A549 (cell line): ENCODE measurements at regions not wholly inside any gene's neighbourhood (a gene's known extent, or its start where the extent isn't known, plus 50 kb on each side); places are given as distances from the start of the nearest gene placed in this dataset.

Experiments
- ATAC-seq, 2 experiments: fragments of 200-7000 bp in 1 of 2; fragments of >200 bp in 1 of 2; cut with Nextera tagmentation in 1 of 2; cut with Tn5 transposase in 1 of 2; 3 replicates each; pipeline versions ENCODE4 v1.8.0 to v1.9.1; 2018 to 2020; ENCODE audit warnings: mild to moderate bottlenecking in 1 of 2, moderate library complexity in 1 of 2
- CTCF ChIA-PET: fragments of 300-600 bp; sonication (Branson Sonifier 250); formaldehyde crosslinking; extraction: SDS; loops from one replicate; lab custom pipeline; 2021; ENCODE audit warnings: antibody characterized with exemption, inconsistent platforms; lab: Yijun Ruan, JAX
- POLR2A ChIA-PET: fragments of 350-600 bp; formaldehyde crosslinking; extraction: SDS; loops from one replicate; lab custom pipeline; 2021; ENCODE audit warnings: antibody characterized with exemption, inconsistent platforms; lab: Yijun Ruan, JAX
- DNase-seq, 2 experiments: peaks; one replicate each; pipeline versions ENCODE4 v3.0.0 to v3.0.0-alpha.2; 2011 to 2016; ENCODE audit warnings: low read depth in 1 of 2, low spot score in 1 of 2
- FAIRE-seq: peaks from 2 replicates; lab custom pipeline; 2011; peaks lifted over from hg19 to GRCh38; lab: Jason Lieb, UNC
- H3K27ac ChIP-seq, 2 experiments: fragments of >200 bp; sonication (Bioruptor Twin); formaldehyde crosslinking; 3 replicates each; pipeline ENCODE4 v1.5.1; 2016 to 2017
- H3K4me1 ChIP-seq: fragments of >200 bp; sonication (Bioruptor Twin); formaldehyde crosslinking; 3 replicates; pipeline ENCODE4 v1.6.1; 2016
- H3K4me2 ChIP-seq: fragments of >200 bp; sonication (Bioruptor Twin); formaldehyde crosslinking; 3 replicates; pipeline ENCODE4 v1.6.1; 2016
- H3K4me3 ChIP-seq: fragments of >200 bp; sonication (Bioruptor Twin); formaldehyde crosslinking; 3 replicates; pipeline ENCODE4 v1.5.1; 2016
- H3K9me3 ChIP-seq: fragments of >200 bp; sonication (Bioruptor Twin); formaldehyde crosslinking; 3 replicates; pipeline ENCODE4 v1.6.1; 2016
- CBX2 ChIP-seq: fragments of 200-600 bp; sonication (generic); IDR thresholded peaks from 2 replicates; pipeline ENCODE4 v1.6.1; 2016; ENCODE audit warnings: low read depth, mild to moderate bottlenecking, borderline replicate concordance
- CBX8 ChIP-seq: fragments of 200-600 bp; sonication (generic); IDR thresholded peaks from 2 replicates; pipeline ENCODE4 v1.6.1; 2016
- EHMT2 ChIP-seq: fragments of 200-600 bp; sonication (generic); IDR thresholded peaks from 2 replicates; pipeline ENCODE4 v1.6.1; 2016; ENCODE audit warnings: antibody characterized with exemption, low read depth, mild to moderate bottlenecking, moderate library complexity
- FOXS1 ChIP-seq: fragments of 250-450 bp; sonication (Bioruptor Pico); IDR thresholded peaks from 2 replicates; pipeline ENCODE4 v1.5.0; 2020; ENCODE audit warnings: mild to moderate bottlenecking, moderate library complexity
- GATA3 ChIP-seq: IDR thresholded peaks from 2 replicates; pipeline ENCODE4 v1.6.1; 2012; ENCODE audit warnings: borderline replicate concordance
- HOXA7 ChIP-seq: fragments of 250-450 bp; sonication (Bioruptor Pico); IDR thresholded peaks from 2 replicates; pipeline ENCODE4 v1.5.0; 2020; ENCODE audit warnings: mild to moderate bottlenecking, moderate library complexity
- HOXB5 ChIP-seq: fragments of 250-450 bp; sonication (Bioruptor Pico); IDR thresholded peaks from 2 replicates; pipeline ENCODE4 v1.5.0; 2020; ENCODE audit warnings: mild to moderate bottlenecking, moderate library complexity
- JUN ChIP-seq, 2 experiments: fragments of >200 bp; sonication (Bioruptor Twin); formaldehyde crosslinking; IDR thresholded peaks; 2 replicates in 1 of 2; 3 replicates in 1 of 2; pipeline ENCODE4 v1.6.1; 2016 to 2017
- JUNB ChIP-seq: fragments of >200 bp; sonication (Bioruptor Twin); formaldehyde crosslinking; IDR thresholded peaks from 2 replicates; pipeline ENCODE4 v1.6.1; 2016
- MAFK ChIP-seq: fragments of 450-650 bp; IDR thresholded peaks from 2 replicates; pipeline ENCODE4 v1.6.1; 2014; ENCODE audit not compliant: partially characterized antibody
- NFE2L2 ChIP-seq: fragments of 150-350 bp; conservative IDR thresholded peaks from 2 replicates; pipeline ENCODE4 v1.6.1; 2014; ENCODE audit warnings: low read length
- PHF8 ChIP-seq: fragments of 200-600 bp; sonication (generic); IDR thresholded peaks from 2 replicates; pipeline ENCODE4 v1.6.1; 2016; ENCODE audit warnings: low read depth, mild to moderate bottlenecking, antibody characterized with exemption, moderate library complexity, borderline replicate concordance
- POLR2A ChIP-seq: IDR thresholded peaks from 2 replicates; pipeline ENCODE4 v1.6.1; 2012; ENCODE audit warnings: mild to moderate bottlenecking, low read length
- RFX5 ChIP-seq: fragments of 450-650 bp; IDR thresholded peaks from 2 replicates; pipeline ENCODE4 v1.7.1; 2014; ENCODE audit warnings: antibody characterized with exemption, mild to moderate bottlenecking, moderate library complexity
- TP53 ChIP-seq: fragments of 250-450 bp; sonication (Bioruptor Pico); IDR thresholded peaks from 2 replicates; pipeline ENCODE4 v1.5.0; 2021; ENCODE audit warnings: mild to moderate bottlenecking, moderate library complexity
- ZFP36 ChIP-seq: fragments of 450-650 bp; IDR thresholded peaks from 2 replicates; pipeline ENCODE4 v1.6.1; 2014; ENCODE audit warnings: borderline replicate concordance; ENCODE audit not compliant: partially characterized antibody
- ZSCAN20 ChIP-seq: fragments of 250-450 bp; sonication (Bioruptor Pico); IDR thresholded peaks from 2 replicates; pipeline ENCODE4 v1.8.0; 2022; ENCODE audit warnings: mild to moderate bottlenecking, moderate library complexity
- WGBS: methylation state at CpG from one replicate; pipeline ENCODE4 v1.1.6; 2017; ENCODE audit errors: missing lambda C conversion rate; 5-methylcytosine and 5-hydroxymethylcytosine counted together
- TF ChIP-seq, protein P1 (sequence below): IDR thresholded peaks from 2 replicates; pipeline ENCODE4 v1.6.1; 2012
- TF ChIP-seq, protein P2 (sequence below): IDR thresholded peaks from 2 replicates; pipeline ENCODE4 v1.6.1; 2012
- TF ChIP-seq, protein P3 (sequence below): fragments of 250-450 bp; sonication (Bioruptor Pico); IDR thresholded peaks from 2 replicates; pipeline ENCODE4 v1.5.0; 2020; ENCODE audit warnings: low read depth, mild to moderate bottlenecking, moderate library complexity

DNA sequence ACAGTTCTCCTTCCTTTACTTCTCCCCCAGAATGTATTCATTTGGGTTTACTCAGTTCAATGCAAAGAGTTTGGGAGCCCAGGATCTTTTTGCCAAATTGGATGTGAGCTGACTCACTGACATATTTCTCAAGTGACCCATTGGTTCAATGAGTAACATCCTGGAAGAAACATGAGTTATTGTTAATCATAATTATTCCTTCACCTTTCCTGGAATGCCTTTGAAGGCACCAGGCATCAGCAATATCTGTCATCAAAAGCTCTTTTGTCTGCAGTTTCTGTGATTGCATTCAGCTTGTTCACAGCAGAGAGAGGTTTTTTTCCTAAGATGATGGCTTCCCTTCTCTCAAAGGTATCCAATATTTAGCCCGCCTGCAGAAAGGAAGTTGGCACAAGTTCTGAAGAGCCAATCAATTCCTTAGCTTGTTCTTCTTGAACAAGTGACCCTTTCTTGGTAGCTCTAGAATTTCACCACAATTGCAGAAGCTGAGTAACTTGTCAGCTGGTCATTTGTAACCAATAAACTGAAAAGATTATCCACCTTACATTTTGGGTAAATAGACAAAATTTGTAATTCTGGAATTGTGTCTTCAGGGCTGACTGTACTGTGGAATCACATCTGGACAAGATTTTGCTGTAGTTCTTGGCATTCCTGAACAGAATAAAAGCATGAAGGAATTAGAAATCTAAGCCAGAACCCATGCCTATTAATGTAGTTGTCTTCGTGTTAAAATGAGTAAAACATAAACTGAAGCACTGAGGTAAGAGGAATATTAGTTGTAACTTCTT lies 72.2 kb upstream of the TMEM17 start (continued):
- TF ChIP-seq, protein P1, sequence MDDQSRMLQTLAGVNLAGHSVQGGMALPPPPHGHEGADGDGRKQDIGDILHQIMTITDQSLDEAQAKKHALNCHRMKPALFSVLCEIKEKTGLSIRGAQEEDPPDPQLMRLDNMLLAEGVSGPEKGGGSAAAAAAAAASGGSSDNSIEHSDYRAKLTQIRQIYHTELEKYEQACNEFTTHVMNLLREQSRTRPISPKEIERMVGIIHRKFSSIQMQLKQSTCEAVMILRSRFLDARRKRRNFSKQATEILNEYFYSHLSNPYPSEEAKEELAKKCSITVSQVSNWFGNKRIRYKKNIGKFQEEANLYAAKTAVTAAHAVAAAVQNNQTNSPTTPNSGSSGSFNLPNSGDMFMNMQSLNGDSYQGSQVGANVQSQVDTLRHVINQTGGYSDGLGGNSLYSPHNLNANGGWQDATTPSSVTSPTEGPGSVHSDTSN, result peak; percentile 89
- TF ChIP-seq, all 56 proteins: peak for 16

DNA sequence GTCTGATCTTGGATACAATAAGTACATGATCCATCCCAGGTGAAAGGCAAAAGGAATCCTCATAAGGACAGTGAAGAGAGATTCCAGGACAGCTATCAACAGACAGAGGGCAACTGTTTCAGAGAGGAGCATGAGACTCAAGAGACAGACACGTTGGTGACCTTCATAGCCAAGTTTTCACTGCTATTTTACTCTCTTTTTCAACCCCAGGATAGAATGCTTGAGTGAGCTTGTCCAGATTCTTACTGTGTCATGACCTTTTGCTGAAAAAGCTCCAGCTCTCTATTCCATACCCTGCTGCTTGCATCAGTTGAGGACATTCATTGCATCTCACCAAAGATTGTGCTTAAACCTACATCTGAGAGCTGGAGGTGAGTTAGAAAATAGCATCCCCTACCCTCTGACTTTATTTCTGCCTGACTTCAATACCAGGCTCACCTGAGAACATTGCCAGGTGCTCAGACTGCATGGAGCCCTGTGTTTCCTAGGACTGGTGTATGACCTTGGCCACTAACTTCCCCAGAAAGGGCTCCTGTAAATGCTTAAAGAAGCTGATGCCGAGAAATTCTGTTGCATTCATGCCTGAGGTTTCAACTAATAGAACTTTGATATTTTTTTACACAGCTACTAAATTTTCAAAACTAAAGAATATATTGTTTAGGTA lies 70.4 kb upstream of the TMEM17 start:
- POLR2A ChIA-PET, result interaction anchor here (1.0 to 1.5 kb wide), 2 partner anchors 70 to 129 kb away, joined by 4 to 5 read pairs; partner anchors contain the start of genes EHBP1 and TMEM17
- peaks cover 35% of the 10 kb centered on the region for H3K9me3 ChIP-seq
- H3K4me3 ChIP-seq, result no peak overlapping the region
- no peak for TF ChIP-seq GATA3
- TF ChIP-seq, protein P2, sequence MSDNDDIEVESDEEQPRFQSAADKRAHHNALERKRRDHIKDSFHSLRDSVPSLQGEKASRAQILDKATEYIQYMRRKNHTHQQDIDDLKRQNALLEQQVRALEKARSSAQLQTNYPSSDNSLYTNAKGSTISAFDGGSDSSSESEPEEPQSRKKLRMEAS, result 0 out of 2 replicates have a peak, but pooled peaks have one; percentile 22
- no peak for ATAC-seq
- CTCF ChIA-PET, result interaction anchor here (0.6 to 3.9 kb wide), 6 partner anchors 19 to 199 kb away, joined by 3 to 22 read pairs (median 3); no protein-coding TSS in a partner anchor
- no peak for FAIRE-seq
- WGBS, result 80% methylated on average over 2 of the region's 2 CpGs
- H3K27ac ChIP-seq, result peak overlapping the region; percentile 94 to 96
- H3K4me1 ChIP-seq, result peaks cover 59% of the 10 kb centered on the region
- H3K4me2 ChIP-seq, result peak overlapping the region; percentile 82; the same call in 1 of the 3 replicates
- no peak for DNase-seq

DNA sequence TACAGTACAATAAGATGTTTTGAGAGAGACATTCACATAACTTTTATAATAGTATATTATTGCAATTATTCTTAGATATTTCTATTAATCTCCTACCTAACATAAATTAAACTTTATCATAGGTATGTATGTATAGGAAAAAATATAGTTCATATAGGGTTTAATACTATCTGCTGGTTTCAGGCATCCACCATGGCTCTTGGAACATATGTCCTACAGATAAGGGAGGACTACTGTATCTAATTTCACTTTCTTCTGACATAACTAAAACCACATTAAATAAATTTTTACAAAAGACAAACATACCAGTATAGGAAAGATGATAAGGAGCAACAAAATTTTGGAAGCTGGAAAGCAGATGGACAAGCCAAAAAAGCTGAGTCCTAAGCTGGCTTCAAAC lies 67.9 kb upstream of the TMEM17 start:
- Histone ChIP-seq H3K9me3 (peaks cover 20% of the 10 kb centered on the region), H3K4me2 (no peak overlapping the region), H3K27ac (peak overlapping the region; percentile 94 to 96), H3K4me1 (peaks cover 63% of the 10 kb centered on the region), H3K4me3 (no peak overlapping the region)
- ChIA-PET POLR2A (no interaction called here), CTCF (interaction anchor here (3.9 kb wide), 1 partner anchor 117 kb away, joined by 22 read pairs; no protein-coding TSS in a partner anchor)
- no peak for DNase-seq
- TF ChIP-seq EHMT2, result no peak
- no peak for FAIRE-seq
- no peak for ATAC-seq

DNA sequence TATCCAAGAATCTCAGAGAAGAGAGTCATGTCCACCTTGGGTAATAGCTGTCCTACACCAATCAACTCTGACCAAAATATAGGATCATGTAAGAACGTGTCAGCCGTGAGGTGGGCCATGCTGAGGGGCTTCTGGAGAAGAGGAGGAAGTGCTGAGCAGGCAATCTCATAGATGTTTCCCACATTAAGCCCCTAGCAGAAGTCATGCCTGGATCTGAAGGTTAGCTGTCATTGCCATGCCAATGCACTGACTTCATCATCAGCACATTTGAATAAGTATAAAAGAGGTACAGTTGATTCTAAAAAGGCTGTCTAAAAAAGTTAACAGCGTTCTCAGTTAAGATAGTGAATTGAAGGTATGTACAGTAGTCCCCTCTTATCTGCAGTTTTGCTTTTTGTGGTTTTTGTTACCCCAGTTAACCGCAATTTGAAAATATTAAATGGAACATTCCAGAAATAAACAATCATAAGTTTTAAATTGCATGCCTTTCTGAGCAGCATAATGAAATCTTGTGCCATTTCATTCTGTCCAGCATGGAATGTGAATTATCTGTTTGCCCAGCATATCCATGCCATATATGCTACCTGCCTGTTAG lies 67.2 kb upstream of the TMEM17 start:
- Histone ChIP-seq H3K4me2 (no peak overlapping the region), H3K4me3 (no peak overlapping the region), H3K4me1 (peaks cover 66% of the 10 kb centered on the region), H3K27ac (peak overlapping the region; percentile 94 to 96), H3K9me3 (peaks cover 20% of the 10 kb centered on the region)
- CTCF ChIA-PET, result interaction anchor here (3.9 kb wide), 1 partner anchor 116 kb away, joined by 22 read pairs; no protein-coding TSS in a partner anchor
- POLR2A ChIA-PET, result no interaction called here
- TF ChIP-seq MAFK (peak; percentile 76), HOXA7 (no peak)
- DNase-seq, result no peak
- ATAC-seq, result no peak
- 92% methylated on average over 4 of the region's 4 CpGs for WGBS
- peak; percentile 85 for FAIRE-seq

DNA sequence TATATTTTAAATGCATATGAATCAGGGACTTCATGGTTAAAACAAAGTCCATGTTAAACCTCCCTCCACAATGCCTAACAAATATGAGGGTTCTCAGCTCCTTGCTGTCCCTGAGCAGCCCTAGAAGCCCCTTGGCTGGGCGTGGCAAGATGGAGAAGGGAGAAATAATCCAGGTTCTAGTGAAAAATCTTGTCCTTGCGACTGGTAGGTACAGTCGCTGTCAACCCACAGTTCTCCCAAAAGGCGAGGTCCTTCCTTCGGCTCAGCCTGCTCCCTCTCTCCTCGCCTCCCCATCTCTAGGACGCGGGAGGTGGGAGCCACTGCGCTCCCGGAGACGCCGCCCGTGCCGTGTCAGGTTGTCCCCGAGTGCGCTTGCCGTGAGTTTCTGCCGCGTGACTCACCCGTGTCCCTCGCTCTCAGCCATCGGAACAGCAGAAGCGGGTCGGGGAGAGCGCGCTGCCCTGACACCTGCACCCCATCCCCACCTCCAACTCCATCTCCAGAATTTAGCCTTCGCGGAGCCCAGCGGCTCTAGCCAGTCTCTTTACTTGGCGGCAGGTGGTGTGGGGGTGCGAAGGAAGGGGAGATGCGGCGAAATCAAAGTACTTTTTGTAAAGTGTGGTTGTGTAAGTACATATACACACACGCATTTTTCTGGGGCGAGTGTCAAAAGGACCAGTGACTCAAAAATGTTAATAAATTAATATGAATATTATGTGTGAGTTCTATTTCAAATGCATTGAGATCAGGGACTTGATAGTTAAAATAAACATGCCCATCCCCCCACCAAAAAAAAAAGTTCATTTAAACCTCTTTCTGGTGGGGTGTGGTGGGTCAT lies 65.1 kb upstream of the TMEM17 start:
- WGBS, result under 1% methylated on average over 35 of the region's 35 CpGs
- Histone ChIP-seq H3K4me1 (peaks cover 65% of the 10 kb centered on the region), H3K4me2 (peak overlapping the region; percentile 87), H3K9me3 (peaks cover 16% of the 10 kb centered on the region), H3K4me3 (peak overlapping the region; percentile 36), H3K27ac (peak overlapping the region; percentile 94 to 96)
- ChIA-PET CTCF (interaction anchor here (0.7 to 2.3 kb wide), 5 partner anchors 18 to 204 kb away, joined by 3 to 13 read pairs (median 3); no protein-coding TSS in a partner anchor), POLR2A (interaction anchor here (0.8 to 2.4 kb wide), 5 partner anchors 7 to 204 kb away, joined by 3 to 47 read pairs (median 23); partner anchors contain the start of genes EHBP1 and TMEM17)
- FAIRE-seq, result no peak
- peak; percentile 58 to 63 for DNase-seq
- ATAC-seq, result peak; percentile 61 to 64
- TF ChIP-seq CBX2 (no peak), NFE2L2 (no peak), JUN (IDR thresholded peaks at IDR 0.05) (no peak; a peak in 2 of 5 replicates), PHF8 (no peak), FOXS1 (peak; percentile 55; the same call in 1 of the 2 replicates), JUNB (peak; percentile 40; the same call in 1 of the 2 replicates), HOXA7 (no peak; the same call in 1 of the 2 replicates), POLR2A (peak; percentile 14; the same call in 1 of the 2 replicates), CBX8 (no peak), TP53 (no peak), ZFP36 (no peak), HOXB5 (CRISPR knock-in tag) (peak; percentile 49; the same call in 1 of the 2 replicates), ZSCAN20 (CRISPR knock-in tag) (no peak), RFX5 (no peak)
- TF ChIP-seq, protein P3, sequence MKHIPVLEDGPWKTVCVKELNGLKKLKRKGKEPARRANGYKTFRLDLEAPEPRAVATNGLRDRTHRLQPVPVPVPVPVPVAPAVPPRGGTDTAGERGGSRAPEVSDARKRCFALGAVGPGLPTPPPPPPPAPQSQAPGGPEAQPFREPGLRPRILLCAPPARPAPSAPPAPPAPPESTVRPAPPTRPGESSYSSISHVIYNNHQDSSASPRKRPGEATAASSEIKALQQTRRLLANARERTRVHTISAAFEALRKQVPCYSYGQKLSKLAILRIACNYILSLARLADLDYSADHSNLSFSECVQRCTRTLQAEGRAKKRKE (CRISPR knock-in tag), result no peak; the same call in 1 of the 2 replicates
- TF ChIP-seq, protein P2, result peak; percentile 81
